ENCODE measurements at regions not wholly inside any gene's neighbourhood (a gene's known extent, or its start where the extent isn't known, plus 50 kb on each side); places are given as distances from the start of the nearest gene placed in this dataset.
"Not testable (repeated sequence)": the region's sequence is repeated elsewhere in the genome, so short reads cannot be mapped to it uniquely, and the experiment has no call there.

- DNase-seq: no peak
These were observed 181.8 kb downstream of the AKAIN1 start for GRCh38 chr18:5015213-5015612.

GRCh38 chr18:5004031-5004820 lies 192.8 kb downstream of the AKAIN1 start:
- DNase-seq: not testable (repeated sequence)

DNA sequence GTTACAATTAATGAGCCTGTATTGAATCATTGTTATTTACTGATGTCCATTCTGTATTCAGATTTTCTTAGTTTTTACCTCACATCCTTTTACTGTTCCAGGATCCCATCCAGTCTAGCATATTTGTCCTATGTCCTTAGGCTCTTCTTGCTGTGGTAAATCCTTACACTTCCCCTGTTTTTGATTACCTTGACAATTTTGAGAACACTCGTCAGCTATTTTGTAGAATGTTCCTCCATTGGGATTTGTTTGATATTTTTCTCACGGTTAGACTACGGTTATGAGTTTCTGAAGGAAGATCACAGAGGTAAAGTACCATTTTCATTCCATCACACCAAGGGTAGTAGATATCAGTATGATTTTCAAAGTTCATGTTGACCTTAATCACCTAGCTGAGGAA lies 202.3 kb downstream of the AKAIN1 start:
- DNase-seq: no peak

- DNase-seq: no peak
These were observed 209.3 kb downstream of the AKAIN1 start for GRCh38 chr18:4987452-4988405.

- no peak for DNase-seq
These were observed 210.4 kb downstream of the AKAIN1 start for GRCh38 chr18:4986677-4987076.

DNA sequence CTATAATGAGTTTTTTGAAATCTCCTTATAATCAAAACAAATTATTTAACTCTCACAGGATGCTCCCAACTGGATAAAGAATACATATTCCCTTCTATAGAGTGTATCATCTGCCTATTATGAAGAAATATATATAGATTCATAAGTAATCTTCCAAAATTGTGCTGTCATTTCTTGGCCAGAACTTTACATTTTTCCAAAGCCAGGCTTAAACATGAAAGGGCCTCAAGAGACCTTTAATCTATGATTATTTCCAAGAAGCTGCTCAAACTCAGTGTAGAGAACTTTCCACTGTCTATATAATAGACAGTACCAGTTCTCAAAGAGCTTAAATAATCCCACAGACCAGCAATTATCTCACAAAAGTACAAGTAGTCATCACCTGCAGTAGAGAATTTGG lies 211.0 kb downstream of the AKAIN1 start:
- no peak for DNase-seq

DNA sequence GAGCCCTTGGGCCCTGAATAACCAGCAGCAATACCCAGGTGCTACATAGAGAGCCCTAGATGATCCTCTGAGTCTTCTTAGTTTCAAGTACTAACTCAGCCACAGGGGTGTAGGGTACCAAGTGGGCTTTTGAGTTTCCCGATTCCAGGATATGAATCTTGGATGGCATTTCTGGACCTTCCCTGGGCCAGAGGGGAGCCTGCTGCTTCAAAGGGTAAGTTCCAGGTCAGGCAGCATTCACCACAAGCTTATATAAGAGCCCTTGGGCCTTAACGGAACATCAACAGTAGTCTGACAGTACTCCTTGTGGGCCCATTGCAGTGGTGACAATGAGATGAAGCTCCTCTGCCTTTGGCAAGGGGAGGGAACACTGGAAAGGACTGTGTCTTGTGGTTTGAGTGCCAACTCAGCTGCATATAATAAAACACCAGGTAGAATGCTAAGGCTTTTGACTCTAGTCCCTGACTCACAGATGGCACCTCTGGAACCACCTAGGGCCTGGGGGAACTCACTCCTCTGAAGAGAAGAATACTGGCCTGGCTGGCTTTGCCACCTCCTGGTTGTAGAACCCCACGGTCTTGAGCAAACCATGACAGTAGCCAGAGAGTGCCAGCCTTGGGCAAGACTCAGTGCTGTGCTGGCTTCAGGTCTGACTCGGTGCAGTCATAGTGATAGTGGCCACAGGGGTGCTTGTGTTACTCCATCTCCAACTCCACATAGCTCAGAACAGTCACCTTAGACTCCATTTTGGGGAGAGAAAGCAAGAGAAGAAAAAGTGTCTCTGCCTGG lies 235.7 kb downstream of the AKAIN1 start:
- no peak for DNase-seq

DNA sequence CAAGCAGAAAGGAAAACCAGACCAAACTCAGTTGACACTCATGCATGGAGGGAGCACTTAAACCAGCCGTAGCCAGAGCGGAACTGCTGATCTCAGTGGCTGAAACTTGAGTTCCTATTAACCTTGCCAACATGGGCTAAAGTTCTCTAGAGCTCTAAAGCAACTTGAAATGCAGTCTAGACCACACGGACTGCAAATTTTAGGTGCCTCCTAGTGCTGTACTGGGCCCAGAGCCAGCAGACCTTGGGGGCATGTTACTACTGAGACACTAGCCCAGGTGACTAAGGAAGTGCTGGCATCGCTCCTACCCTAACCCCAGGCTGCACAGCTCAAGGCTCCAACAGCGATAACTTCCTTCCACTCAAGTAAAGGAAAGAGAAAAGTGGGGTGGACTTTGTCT lies 236.5 kb downstream of the AKAIN1 start:
- DNase-seq: no peak

GRCh38 chr18:4931209-4931608 lies 265.8 kb downstream of the AKAIN1 start:
- no peak for DNase-seq

- DNase-seq: no peak
These were observed 275.5 kb downstream of the AKAIN1 start for GRCh38 chr18:4921548-4921947.

DNA sequence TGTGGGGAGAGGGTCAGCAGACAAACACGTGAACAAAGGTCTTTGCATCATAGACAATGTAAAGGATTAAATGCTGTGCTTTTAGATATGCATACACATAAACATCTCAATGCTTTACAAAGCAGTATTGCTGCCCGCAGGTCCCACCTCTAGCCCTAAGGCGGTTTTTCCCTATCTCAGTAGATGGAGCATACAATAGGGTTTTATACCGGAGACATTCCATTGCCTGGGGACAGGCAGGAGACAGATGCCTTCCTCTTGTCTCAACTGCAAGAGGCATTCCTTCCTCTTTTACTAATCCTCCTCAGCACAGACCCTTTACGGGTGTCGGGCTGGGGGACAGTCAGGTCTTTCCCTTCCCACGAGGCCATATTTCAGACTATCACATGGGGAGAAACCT lies 279.5 kb downstream of the AKAIN1 start:
- DNase-seq: not testable (repeated sequence)

DNA sequence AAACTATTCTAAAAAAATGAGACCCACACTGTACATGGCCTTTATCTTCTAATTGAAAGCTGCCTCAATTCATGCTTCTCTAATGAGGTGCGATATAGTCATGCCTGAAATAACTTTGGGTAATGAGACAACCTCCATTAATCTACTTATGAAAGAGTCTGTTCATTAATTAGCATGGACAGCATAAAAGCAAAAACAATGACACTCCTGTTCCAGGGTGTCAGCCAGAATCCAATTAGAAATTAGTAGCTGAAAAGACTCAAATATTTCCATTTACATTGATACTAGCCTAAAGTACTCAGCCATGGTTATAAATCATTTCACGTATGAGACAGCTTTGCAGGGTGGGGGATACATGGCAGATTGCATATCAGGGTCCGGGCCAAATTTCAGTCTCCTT lies 288.7 kb downstream of the AKAIN1 start:
- no peak for DNase-seq

GRCh38 chr18:4906856-4907255 lies 290.2 kb downstream of the AKAIN1 start:
- no peak for DNase-seq

- no peak for DNase-seq
These were observed 308.6 kb downstream of the AKAIN1 start for GRCh38 chr18:4888251-4889040.

- DNase-seq: no peak
These were observed 318.6 kb downstream of the AKAIN1 start for GRCh38 chr18:4878480-4878879.

DNA sequence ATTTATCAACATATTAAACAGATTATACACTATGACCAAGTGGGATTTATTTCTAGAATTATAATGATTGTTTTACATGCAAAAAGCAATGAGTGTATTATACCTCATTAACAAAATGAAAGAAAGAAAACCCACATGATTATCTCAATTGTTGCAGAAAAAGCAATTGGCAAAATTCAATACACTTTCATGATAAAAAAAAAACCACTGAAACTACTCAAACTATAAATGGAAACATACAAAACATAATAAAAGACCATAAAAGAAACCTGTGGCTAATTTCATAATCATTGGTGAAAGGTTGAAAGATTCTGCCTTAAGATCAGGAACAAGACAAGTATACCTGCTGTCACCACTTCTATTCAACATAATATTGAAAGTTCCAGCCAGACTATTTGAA lies 325.9 kb downstream of the AKAIN1 start:
- no peak for DNase-seq

DNA sequence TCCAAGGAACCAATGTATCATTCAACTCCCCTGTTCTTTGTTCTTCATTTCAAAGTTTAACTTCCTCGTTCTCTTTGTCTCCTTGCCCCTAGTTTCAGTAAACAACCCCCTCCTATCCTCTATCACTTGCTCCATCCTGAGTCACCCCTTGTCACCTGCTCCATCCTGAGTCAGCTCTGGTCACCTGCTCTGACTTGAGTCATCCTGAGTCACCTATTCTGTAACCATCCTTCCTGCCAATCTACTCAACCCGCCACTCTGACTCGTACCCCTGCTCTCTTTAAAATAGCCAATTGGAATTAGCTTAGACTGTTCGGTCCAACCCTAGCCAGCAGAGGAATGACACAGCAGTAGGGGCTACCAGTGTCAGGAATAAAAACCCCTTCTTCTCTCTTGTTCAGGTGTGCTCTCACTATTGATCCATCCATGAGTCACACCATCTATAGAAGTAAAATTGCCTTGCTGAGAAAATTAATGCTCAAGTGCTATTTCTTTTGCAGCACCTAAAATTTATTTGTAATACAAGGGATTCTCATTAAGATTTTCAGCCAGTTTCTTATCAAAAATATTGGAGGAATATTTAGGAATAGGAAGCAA lies 326.8 kb downstream of the AKAIN1 start:
- no peak for DNase-seq

DNA sequence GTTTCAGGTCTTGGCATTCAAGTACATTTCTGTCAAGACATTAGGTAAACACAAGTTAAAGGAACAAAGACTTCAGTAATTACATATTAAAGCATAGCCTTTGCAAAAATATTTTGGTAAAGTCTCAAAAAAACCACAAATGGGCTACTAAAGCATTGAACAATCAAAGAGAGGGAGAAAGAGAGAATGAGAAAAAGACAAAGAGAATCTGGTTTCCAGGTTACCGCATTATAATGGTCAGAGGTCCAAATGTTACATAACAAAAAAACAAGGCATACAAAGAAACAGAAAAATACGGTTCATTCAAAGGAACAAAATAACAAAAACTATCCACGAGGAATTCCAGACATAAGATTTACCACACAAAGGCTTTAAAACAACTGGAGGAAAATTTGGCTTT lies 327.9 kb downstream of the AKAIN1 start:
- DNase-seq: no peak

GRCh38 chr18:4858379-4859127 lies 338.5 kb downstream of the AKAIN1 start:
- DNase-seq: no peak

DNA sequence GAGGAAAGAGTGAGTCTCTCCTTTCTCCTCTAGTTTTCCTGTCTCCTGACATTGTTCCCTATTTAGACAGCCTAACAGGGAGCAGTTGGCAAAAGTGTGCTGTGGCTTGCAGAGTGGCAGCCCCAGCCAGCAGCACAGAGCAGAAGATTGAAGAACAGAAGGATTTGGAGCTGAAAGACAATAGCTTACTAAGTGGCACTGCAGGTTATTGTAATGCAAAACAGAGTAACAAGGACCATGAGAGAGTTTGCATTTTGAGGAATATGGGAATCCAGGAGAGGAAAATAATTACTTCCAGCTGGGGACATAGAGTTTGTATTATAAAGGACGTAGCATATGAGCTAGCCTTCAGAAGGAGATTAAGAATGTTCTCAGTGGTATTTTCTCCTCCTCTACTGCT lies 342.4 kb downstream of the AKAIN1 start:
- DNase-seq: no peak

DNA sequence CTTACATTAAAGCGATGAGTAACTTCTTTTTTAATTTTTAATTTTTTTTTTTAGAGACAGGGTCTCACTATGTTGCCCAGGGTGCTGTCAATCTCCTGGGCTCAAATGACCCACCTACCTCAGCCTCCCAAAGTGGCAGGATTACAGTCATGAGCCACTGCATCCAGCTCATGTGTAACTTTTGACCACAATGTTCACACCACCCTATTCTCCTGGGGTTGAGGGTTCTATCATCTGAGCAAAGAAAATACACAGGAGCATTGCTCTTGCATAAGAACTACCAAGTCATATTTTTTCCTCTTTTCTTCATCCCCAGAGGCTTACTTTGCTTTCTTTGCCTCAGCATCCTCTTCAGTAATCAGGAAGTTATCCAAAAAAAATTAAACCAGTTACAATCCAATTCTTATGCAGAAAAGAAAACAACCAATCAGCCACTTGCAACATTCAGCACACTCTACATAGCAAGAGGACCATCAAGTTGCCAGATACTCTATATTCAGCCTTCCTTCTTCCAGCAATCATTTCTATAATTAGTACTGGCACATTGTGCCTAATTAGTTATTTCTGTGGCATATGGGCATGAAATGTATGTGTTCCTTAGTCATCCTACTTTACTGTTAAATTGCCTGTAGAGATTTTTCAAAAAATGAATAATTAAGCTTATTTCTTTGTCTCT lies 345.6 kb downstream of the AKAIN1 start:
- no peak for DNase-seq

Data from hematopoietic multipotent progenitor cell treated with erythropoietin and hydrocortisone succinate and interleukin-3 and kit ligand, for 6 days (in vitro differentiated cells).